HUES64 (cell line): ENCODE measurements at regions not wholly inside any gene's neighbourhood (a gene's known extent, or its start where the extent isn't known, plus 50 kb on each side); places are given as distances from the start of the nearest gene placed in this dataset.
A peak's percentile ranks its signal among the peaks of the same experiment; 100 is the strongest.
"Not testable (repeated sequence)": the region's sequence is repeated elsewhere in the genome, so short reads cannot be mapped to it uniquely, and the experiment has no call there.

Experiments used
- H3K27ac ChIP-seq: 2 replicates; pipeline ENCODE4 v1.7.0; 2013; ENCODE audit warnings: low read depth, low read length, inconsistent platforms
- H3K27me3 ChIP-seq: 2 replicates; pipeline ENCODE4 v1.6.1; 2013; ENCODE audit warnings: mild to moderate bottlenecking, low read length; ENCODE audit not compliant: insufficient read depth
- H3K36me3 ChIP-seq: 2 replicates; pipeline ENCODE4 v1.6.1; 2013; ENCODE audit warnings: mild to moderate bottlenecking, low read length; ENCODE audit not compliant: insufficient read depth
- H3K4me1 ChIP-seq: 2 replicates; pipeline ENCODE4 v1.6.1; 2013; ENCODE audit warnings: mild to moderate bottlenecking, low read length, moderate library complexity; ENCODE audit not compliant: insufficient read depth
- H3K4me3 ChIP-seq: 2 replicates; pipeline ENCODE4 v1.5.1; 2013; ENCODE audit warnings: mild to moderate bottlenecking, low read length, moderate library complexity
- H3K9ac ChIP-seq: 2 replicates; pipeline ENCODE4 v1.6.1; 2013; ENCODE audit warnings: mild to moderate bottlenecking, low read depth, low read length
- H3K9me3 ChIP-seq: 2 replicates; pipeline ENCODE4 v1.6.1; 2013; ENCODE audit warnings: low read depth, low read length; ENCODE audit not compliant: insufficient read depth
- WGBS: fragments of 150-250, 120-280 bp; methylation state at CpG from one replicate; pipeline ENCODE4 v1.1.7; 2013; ENCODE audit warnings: missing lambda C conversion rate; 5-methylcytosine and 5-hydroxymethylcytosine counted together

DNA sequence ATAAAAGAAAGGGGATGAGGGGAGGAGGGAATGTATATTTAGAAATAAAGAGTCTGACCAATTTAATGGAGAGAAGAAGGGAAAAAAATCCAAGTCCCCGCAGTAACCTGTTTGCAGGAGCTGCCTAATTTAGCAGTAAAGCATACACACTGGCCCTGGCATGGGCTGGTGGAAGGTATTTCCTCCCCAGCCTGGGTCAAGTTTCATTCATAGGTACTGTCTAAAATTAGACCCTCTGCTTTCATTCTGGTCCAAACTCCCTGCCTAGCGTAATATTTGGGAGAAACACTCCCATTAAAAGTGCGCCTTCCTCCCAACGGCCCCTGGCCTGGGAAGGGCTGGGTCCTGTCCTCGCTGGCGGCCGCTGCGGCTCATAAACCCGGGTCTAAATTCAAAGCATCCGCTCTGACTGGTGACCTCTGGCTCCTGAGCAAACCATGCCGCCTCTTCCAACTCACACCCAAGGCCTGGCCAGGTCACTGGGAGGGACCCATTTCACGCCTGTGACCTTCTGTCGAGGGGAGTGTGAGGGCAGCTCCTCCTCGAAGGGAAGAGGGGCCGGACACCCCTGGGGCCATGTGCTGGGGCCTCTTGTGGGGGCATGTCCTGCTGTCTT, 123.2 kb downstream of the FGF18 start:
- Histone ChIP-seq H3K27ac (no peak overlapping the region), H3K9ac (no peak overlapping the region)

DNA sequence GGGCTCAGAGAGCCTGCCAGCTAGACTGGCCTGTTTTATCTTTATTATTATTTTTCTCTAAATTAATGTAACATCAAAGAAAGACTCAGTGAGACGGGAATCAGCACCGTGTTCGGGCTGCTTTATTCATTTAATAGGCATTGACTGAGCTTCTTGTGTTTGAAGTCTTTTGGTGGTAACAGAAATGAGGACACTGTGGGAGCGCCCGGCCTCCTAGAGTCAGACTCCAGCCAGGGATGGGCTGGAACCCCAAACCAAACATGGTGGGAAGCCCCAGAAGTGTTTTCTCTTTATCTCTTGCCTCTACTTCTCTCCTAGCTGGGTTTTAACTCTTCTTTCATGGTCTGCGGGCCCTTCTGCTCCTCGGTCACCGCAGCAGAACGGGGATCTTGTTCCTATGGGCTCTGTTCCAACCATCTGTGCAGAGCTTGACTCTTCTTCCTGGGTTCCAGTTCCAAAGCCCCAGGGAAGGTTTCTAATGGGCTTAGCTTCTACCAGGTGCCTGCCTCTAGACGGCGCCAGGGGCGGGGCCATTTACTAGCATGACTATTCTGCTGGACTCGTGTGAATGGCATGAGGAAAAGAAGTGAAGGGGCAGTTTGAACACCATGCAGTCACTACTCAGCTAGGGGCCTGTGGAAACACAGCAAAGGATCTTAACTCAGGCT, 123.8 kb downstream of the FGF18 start:
- Histone ChIP-seq H3K27me3 (no peaks in the 10 kb centered on the region), H3K4me1 (no peaks in the 10 kb centered on the region), H3K9me3 (no peaks in the 10 kb centered on the region), H3K36me3 (no peaks in the 10 kb centered on the region), H3K9ac (no peak overlapping the region), H3K4me3 (no peak overlapping the region), H3K27ac (no peak overlapping the region)
- WGBS, result 91% methylated on average over 13 of the region's 13 CpGs

More for the DNA sequence above, 123.2 kb downstream of the FGF18 start:
- Histone ChIP-seq H3K4me3 (no peak overlapping the region), H3K27me3 (no peaks in the 10 kb centered on the region), H3K36me3 (no peaks in the 10 kb centered on the region), H3K4me1 (no peaks in the 10 kb centered on the region), H3K9me3 (no peaks in the 10 kb centered on the region)
- 91% methylated on average over 15 of the region's 15 CpGs for WGBS

DNA sequence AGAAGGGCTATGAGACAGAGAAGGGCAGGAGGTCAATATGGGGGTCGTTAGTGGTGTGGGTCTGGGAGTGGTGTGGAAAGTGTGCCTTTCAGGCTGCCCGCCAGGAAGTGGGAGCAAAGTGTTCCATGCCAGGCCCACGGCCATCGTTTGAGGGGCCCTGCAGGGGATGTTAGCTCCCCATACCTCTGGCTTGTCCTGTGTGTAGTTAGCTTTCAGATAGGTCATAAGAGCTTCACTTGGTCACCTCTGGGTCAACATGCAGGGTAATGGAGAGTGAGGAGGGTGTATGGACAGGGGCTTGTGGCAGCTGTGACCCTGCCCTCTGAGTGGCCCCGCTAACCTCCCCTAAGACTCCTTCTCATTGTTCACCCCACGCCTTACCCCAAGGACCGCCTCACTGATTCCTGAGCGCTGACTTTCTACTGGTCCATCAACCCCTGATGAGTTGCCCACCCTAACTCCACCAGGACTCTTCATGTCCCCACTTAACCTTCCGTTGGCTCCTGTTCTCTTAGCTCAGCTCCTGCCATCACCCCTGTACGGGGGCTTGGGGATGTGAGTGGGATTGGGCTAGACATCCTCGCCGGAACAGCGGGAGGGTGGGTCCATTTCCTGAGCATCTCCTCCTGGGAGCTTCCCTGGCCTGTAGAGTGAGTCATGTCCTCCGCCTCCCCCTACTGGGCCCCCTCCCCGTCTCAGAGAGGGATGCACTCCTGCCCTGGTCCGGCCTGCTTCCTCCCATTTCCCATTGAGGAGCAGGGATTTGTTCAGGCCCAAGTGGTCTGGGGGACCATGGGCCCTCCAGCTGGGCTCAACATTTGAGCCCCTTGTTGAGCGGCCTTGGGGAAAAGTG, 125.7 kb downstream of the FGF18 start:
- no peaks in the 10 kb centered on the region for H3K4me1 ChIP-seq
- WGBS, result 86% methylated on average over 16 of the region's 17 CpGs
- no peak overlapping the region for H3K4me3 ChIP-seq
- H3K36me3 ChIP-seq, result no peaks in the 10 kb centered on the region
- no peaks in the 10 kb centered on the region for H3K9me3 ChIP-seq
- no peaks in the 10 kb centered on the region for H3K27me3 ChIP-seq
- no peak overlapping the region for H3K9ac ChIP-seq
- H3K27ac ChIP-seq, result no peak overlapping the region

DNA sequence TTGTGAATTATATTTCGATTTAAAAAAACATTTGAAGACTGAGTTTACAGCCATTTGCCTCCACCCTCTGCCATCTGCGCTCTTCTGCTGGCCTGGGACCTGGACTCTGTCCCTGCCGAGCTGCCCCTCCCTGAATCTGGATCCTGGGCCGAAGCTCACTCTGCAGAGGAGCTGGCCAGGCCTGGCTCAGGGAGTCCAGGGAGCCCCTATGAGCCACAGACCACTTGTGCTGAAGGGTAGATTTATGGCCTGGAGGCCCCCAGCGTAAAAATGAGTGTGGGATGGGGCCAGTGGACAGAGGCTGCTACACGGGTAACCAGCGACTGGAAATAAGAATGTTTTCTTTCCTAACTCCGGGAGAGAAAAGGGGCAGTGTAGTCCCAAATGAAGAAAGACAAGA, 129.8 kb downstream of the FGF18 start:
- H3K4me1 ChIP-seq, result no peaks in the 10 kb centered on the region
- no peak overlapping the region for H3K4me3 ChIP-seq
- H3K27ac ChIP-seq, result no peak overlapping the region
- no peak overlapping the region for H3K9ac ChIP-seq
- 0 out of 2 replicates have a peak, but pooled peaks cover 2% of the 10 kb centered on the region for H3K9me3 ChIP-seq
- H3K27me3 ChIP-seq, result no peaks in the 10 kb centered on the region
- no peaks in the 10 kb centered on the region for H3K36me3 ChIP-seq
- WGBS, result 83% methylated on average over 8 of the region's 8 CpGs

DNA sequence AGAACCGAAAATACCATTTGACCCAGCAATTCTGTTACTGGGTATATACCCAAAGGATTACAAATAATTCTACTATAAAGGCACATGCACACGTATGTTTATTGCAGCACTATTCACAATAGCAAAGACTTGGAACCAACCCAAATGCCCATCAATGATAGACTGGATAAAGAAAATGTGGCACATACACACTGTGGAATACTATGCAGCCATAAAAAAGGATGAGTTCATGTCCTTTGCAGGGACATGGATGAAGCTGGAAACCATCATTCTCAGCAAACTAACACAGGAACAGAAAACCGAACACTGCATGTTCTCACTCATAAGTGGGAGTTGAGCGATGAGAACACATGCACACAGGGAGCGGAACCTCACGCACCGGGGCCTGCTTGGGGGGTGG, 134.4 kb downstream of the FGF18 start:
- not testable (repeated sequence) for H3K27me3 ChIP-seq, H3K27ac ChIP-seq, H3K36me3 ChIP-seq, H3K4me1 ChIP-seq, H3K4me3 ChIP-seq, H3K9me3 ChIP-seq, H3K9ac ChIP-seq
- 96% methylated on average over 7 of the region's 7 CpGs for WGBS

DNA sequence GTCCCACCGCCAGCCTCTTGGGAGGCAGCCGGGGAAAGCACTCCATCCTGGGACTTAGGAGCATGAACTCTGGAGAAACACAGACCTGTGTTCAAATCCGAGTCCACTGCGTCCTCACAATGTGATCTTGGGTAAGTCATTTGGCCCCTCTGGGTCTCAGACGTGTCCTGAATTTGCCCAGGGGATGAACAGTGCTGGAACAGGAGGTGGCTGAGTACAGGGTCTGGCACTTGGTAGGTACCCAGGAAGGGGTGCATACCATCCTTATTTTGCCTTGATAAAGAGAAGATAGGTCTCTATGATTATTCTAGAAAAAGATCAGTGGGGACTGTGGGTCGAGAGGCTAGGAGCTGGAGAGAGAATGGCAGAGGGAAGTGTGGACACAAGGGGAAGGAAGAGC, 135.7 kb downstream of the FGF18 start:
- Histone ChIP-seq H3K27ac (no peak overlapping the region), H3K27me3 (no peaks in the 10 kb centered on the region), H3K36me3 (no peaks in the 10 kb centered on the region), H3K9me3 (0 out of 2 replicates have a peak, but pooled peaks cover 2% of the 10 kb centered on the region), H3K4me1 (no peaks in the 10 kb centered on the region), H3K4me3 (no peak overlapping the region), H3K9ac (no peak overlapping the region)
- WGBS, result 86% methylated on average over 6 of the region's 6 CpGs

DNA sequence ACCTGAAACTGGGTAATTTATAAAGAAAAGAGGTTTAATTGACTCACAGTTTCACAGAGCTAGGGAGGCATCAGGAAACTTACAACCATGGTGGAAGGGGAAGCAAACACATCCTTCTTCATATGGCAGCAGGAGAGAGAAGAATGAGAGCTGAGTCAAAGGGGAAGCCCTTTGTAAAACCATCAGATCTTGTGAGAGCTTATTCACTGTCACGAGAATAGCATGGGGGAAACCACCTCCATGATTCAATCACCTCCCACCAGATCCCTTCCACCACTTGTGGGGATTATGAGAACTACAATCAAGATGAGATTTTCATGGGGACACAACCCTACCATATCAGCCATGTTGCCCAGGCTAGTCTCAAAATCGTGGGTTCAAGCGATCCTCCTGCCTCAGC, 143.4 kb downstream of the FGF18 start:
- WGBS, result 90% methylated on average over 3 of the region's 3 CpGs
- no peaks in the 10 kb centered on the region for H3K27me3 ChIP-seq
- no peak overlapping the region for H3K27ac ChIP-seq
- no peaks in the 10 kb centered on the region for H3K4me1 ChIP-seq
- H3K9me3 ChIP-seq, result peaks cover 5% of the 10 kb centered on the region; the same call in 1 of the 2 replicates
- no peaks in the 10 kb centered on the region for H3K36me3 ChIP-seq
- H3K4me3 ChIP-seq, result no peak overlapping the region
- H3K9ac ChIP-seq, result no peak overlapping the region

DNA sequence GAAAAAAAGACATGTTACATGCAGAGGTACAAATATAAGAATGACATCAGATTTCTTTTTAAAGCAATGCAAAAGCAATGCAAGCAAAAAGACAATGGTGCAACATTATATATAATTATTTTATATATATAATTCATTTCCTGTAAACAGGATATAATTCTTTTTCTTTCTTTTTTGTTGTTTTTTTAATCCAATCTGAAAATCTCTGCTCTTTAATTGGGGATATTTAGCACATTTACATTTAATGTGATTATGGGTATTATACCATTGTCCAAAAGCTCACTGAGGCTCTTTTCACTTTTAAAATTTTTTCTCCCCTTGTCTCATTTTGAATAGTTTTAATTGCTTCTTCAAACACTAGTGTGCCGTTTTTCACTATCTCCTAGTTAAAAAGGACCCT, 148.9 kb downstream of the FGF18 start:
- Histone ChIP-seq H3K9ac (no peak overlapping the region), H3K27ac (no peak overlapping the region), H3K27me3 (no peaks in the 10 kb centered on the region), H3K4me3 (no peak overlapping the region), H3K4me1 (no peaks in the 10 kb centered on the region), H3K36me3 (no peaks in the 10 kb centered on the region), H3K9me3 (peaks cover 31% of the 10 kb centered on the region)
- WGBS, result 92% methylated on average over 1 of the region's 1 CpG

DNA sequence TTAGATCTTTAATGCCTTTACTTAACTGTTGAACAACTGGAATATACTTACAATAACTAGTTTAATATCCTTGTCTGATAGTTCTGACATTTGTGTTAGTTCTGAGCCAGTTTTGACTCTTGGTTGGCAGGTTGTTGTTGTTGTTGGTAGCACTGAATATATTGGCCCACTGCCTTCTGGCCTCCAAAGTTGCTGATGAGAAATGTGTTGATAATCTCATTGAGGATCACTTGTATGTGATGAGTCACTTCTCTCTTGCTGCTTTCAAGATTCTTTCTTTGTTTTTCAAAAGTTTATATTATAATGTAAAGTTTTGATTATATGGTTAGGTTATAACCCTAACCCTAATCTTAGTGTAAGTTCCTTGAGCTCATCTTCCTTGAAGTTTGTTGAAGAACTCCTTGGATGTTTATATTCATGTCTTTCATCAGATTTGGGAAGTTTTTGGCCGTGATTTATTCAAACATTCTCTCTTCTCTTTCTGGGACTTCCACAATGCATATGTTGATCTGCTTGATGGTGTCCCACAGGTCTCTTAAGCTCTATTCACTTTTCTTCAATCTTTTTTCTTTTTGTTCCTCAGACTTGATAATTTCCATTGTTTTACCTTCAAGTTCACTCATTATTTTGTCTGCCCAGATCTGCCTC, 149.7 kb downstream of the FGF18 start:
- Histone ChIP-seq H3K9me3 (peaks cover 31% of the 10 kb centered on the region), H3K27me3 (no peaks in the 10 kb centered on the region), H3K27ac (no peak overlapping the region), H3K36me3 (no peaks in the 10 kb centered on the region), H3K4me1 (no peaks in the 10 kb centered on the region), H3K9ac (no peak overlapping the region), H3K4me3 (no peak overlapping the region)
- WGBS, result 7% methylated on average over 1 of the region's 1 CpG

DNA sequence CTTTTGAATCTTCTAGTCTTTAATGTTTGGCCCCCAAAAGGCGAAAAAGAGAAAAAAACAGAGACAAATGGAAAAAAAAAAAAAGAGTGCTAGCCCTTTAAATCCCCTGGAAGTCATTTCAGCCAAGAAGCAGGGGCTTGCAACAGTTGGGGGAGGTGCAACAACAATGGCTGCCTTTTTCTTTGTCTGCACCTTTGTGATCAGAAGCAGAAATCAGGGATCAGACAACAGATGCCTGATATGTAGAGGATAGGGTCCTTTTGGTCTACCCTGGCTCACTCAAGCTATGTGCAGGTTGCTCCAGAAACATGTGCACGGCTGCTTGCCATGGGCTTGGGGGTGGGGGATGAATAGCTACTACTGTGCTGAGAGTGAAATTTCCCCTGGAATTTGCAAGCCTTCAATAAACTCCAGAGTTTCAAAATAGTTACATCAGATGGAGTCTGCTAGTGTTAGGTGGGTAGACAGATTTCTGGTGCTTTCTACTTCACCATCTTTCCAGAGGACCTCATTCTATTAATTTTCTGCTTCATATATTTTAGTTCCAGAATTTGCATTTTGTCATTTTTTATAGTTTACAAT, 150.9 kb downstream of the FGF18 start:
- H3K36me3 ChIP-seq, result no peaks in the 10 kb centered on the region
- no peaks in the 10 kb centered on the region for H3K27me3 ChIP-seq
- peak overlapping the region; percentile 24; the same call in 1 of the 2 replicates for H3K27ac ChIP-seq
- H3K4me3 ChIP-seq, result no peak overlapping the region
- 67% methylated on average over 2 of the region's 2 CpGs for WGBS
- H3K9me3 ChIP-seq, result peaks cover 31% of the 10 kb centered on the region
- H3K4me1 ChIP-seq, result no peaks in the 10 kb centered on the region
- H3K9ac ChIP-seq, result 0 out of 2 replicates have a peak overlapping the region, but pooled peaks have one; percentile 39
